ENCODE measurements at regions not wholly inside any gene's neighbourhood (a gene's known extent, or its start where the extent isn't known, plus 50 kb on each side); places are given as distances from the start of the nearest gene placed in this dataset.

DNA sequence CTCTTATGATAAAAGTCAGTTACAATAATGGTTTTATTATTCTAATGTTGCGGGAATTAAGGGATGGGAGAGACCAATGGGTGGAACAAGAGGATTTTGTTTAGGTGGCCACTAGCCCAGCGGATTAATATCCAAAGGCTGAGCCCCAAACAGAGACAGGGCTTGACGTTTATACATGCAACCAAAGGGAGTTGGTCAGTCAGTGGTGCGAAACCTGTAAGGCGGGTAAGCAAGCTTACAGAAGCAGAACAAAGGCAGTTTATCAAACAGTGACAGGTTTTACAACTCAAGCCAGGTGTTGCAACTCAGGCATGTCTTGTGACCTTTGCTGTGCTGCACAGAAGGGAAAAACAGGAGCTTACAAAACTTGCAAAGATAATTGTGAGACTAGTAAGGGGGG is 622.9 kb upstream of the MBL2 start:
- DNase-seq (no peak), ATAC-seq (no peak)
- intact Hi-C loops (cut with DNase I): loop anchor here in 1 of 10 donors (10.0 kb wide), 1 partner anchor 61 kb away; no protein-coding TSS in a partner anchor
- no peaks in the 10 kb centered on the region for H3K36me3 ChIP-seq
- no peak overlapping the region for H3K4me3 ChIP-seq
- peaks cover 0 to 35% (median 10%) of the 10 kb centered on the region in 12 donors for H3K9me3 ChIP-seq
- H3K27me3 ChIP-seq: no peaks in the 10 kb centered on the region
- no peak for TF ChIP-seq POLR2A (IDR thresholded peaks at IDR 0.05)
- TF ChIP-seq, protein P1, sequence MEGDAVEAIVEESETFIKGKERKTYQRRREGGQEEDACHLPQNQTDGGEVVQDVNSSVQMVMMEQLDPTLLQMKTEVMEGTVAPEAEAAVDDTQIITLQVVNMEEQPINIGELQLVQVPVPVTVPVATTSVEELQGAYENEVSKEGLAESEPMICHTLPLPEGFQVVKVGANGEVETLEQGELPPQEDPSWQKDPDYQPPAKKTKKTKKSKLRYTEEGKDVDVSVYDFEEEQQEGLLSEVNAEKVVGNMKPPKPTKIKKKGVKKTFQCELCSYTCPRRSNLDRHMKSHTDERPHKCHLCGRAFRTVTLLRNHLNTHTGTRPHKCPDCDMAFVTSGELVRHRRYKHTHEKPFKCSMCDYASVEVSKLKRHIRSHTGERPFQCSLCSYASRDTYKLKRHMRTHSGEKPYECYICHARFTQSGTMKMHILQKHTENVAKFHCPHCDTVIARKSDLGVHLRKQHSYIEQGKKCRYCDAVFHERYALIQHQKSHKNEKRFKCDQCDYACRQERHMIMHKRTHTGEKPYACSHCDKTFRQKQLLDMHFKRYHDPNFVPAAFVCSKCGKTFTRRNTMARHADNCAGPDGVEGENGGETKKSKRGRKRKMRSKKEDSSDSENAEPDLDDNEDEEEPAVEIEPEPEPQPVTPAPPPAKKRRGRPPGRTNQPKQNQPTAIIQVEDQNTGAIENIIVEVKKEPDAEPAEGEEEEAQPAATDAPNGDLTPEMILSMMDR (IDR thresholded peaks at IDR 0.05): no peak
- H3K4me1 ChIP-seq: no peaks in the 10 kb centered on the region
- 90 to 94% (median 91%) methylated on average over 5 of the region's 5 CpGs for WGBS, 4 donors
- no peak overlapping the region for H3K27ac ChIP-seq

DNA sequence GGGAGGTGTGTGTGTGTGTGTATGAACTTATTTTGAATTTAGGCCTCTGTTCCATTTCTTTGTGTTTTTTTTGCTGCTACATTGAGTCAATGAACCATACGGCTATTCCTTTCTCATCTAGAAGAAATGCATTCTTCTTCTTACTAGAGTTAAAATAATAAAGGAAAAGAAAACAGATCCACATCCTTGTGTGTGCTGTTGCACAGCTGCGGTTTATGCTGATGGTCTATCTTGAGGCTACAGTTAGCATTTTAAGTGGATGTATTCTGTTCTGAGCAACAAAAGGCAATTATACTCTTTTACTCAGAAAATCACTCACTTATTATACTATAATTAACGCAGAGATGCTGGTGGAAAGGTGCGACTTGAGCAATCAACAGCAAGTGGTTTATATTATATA is 615.0 kb upstream of the MBL2 start:
- intact Hi-C loops (cut with DNase I): no loop called here
- H3K4me3 ChIP-seq: no peak overlapping the region
- no peaks in the 10 kb centered on the region for H3K36me3 ChIP-seq
- no peaks in the 10 kb centered on the region for H3K4me1 ChIP-seq
- no peak for DNase-seq
- TF ChIP-seq, protein P1 (IDR thresholded peaks at IDR 0.05): no peak
- TF ChIP-seq POLR2A (IDR thresholded peaks at IDR 0.05): no peak
- H3K27ac ChIP-seq: no peak overlapping the region
- ATAC-seq: no peak
- no peaks in the 10 kb centered on the region for H3K27me3 ChIP-seq
- WGBS, 4 donors: 76 to 86% (median 82%) methylated on average over 4 of the region's 4 CpGs
- no peaks in the 10 kb centered on the region for H3K9me3 ChIP-seq

DNA sequence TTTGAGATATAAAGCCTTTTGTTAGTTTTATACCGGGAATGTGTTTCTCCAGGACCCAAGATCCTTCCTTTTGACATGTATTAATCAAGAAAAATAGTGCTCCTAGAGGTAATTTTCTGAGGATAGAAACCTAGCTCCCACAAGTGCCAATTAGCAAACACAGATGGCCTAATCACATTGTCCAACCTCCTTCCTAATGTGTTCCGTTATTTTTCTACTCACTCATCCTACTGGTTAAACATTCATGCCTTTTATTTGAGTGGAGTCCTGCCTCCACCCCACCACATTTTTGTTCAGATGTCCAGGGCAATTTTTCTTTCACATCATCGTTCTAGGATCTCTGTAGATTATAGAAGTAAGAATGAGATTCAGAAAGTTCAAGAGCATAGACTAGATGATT is 610.0 kb upstream of the MBL2 start:
- intact Hi-C loops (cut with DNase I): no loop called here
- ATAC-seq (no peak), DNase-seq (no peak)
- TF ChIP-seq POLR2A (IDR thresholded peaks at IDR 0.05): no peak
- TF ChIP-seq, protein P1 (IDR thresholded peaks at IDR 0.05): no peak
- H3K36me3 ChIP-seq: no peaks in the 10 kb centered on the region
- H3K4me3 ChIP-seq: no peak overlapping the region
- H3K9me3 ChIP-seq: no peaks in the 10 kb centered on the region
- no peaks in the 10 kb centered on the region for H3K27me3 ChIP-seq
- no peak overlapping the region for H3K27ac ChIP-seq
- no peaks in the 10 kb centered on the region for H3K4me1 ChIP-seq
- 66 to 72% (median 71%) methylated on average over 3 of the region's 3 CpGs for WGBS, 4 donors

DNA sequence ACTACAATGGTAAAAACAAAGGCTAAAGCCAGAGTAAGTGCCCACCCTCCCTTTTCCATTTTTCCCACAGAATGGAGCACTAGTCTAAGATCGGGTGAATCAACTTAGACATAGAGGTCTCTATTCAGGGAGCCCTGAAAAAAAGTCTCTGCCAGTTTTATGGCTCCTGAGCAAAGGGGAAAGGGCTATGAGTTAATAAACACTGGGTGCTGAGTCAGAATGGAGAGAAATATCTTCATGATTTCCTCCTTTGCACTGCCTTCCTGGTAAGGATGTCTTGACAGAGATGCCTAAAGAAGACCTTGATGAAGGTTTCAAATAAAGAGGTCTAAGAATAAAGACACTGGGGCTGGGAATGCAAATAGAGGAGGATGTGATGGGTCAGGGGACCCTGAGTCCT is 607.4 kb upstream of the MBL2 start:
- Histone ChIP-seq H3K4me1 (no peaks in the 10 kb centered on the region), H3K9me3 (peaks cover 0 to 2% (median 0%) of the 10 kb centered on the region in 12 donors), H3K27ac (no peak overlapping the region), H3K36me3 (no peaks in the 10 kb centered on the region), H3K4me3 (no peak overlapping the region), H3K27me3 (no peaks in the 10 kb centered on the region)
- ATAC-seq: no peak
- no peak for DNase-seq
- WGBS, 4 donors: 63 to 86% (median 71%) methylated on average over 1 of the region's 1 CpG
- intact Hi-C loops (cut with DNase I): no loop called here
- TF ChIP-seq POLR2A (IDR thresholded peaks at IDR 0.05): no peak
- TF ChIP-seq, protein P1 (IDR thresholded peaks at IDR 0.05): no peak

Data from heart left ventricle (tissue), 16 donors.